HG03469 (cell line): ENCODE measurements at regions not wholly inside any gene's neighbourhood (a gene's known extent, or its start where the extent isn't known, plus 50 kb on each side); places are given as distances from the start of the nearest gene placed in this dataset.
"Not testable (repeated sequence)": the region's sequence is repeated elsewhere in the genome, so short reads cannot be mapped to it uniquely, and the experiment has no call there.

ENCODE experiments used
- ATAC-seq: cut with Tn5 transposase; IDR thresholded peaks from one replicate; pipeline ENCODE4 v1.9.1; 2021; ENCODE audit warnings: mild to moderate bottlenecking, moderate library complexity, moderate number of reproducible peaks; ENCODE audit not compliant: unreplicated experiment

GRCh38 chr1:3989465-3989864, 89.4 kb upstream of the C1orf174 start:
- no peak for ATAC-seq

GRCh38 chr1:3992103-3992556, 92.1 kb upstream of the C1orf174 start:
- no peak for ATAC-seq

GRCh38 chr1:3992746-3993145, 92.7 kb upstream of the C1orf174 start:
- no peak for ATAC-seq

- ATAC-seq: no peak
These were observed 93.7 kb upstream of the C1orf174 start for GRCh38 chr1:3993619-3994375.

- ATAC-seq: no peak
These were observed 95.2 kb upstream of the C1orf174 start for GRCh38 chr1:3995141-3995780.

- ATAC-seq: no peak
These were observed 97.0 kb upstream of the C1orf174 start for GRCh38 chr1:3996846-3997705.

- ATAC-seq: no peak
These were observed 98.0 kb upstream of the C1orf174 start for GRCh38 chr1:3998086-3998485.

- ATAC-seq: not testable (repeated sequence)
These were observed 99.4 kb upstream of the C1orf174 start for GRCh38 chr1:3999514-3999913.

- no peak for ATAC-seq
These were observed 100.1 kb upstream of the C1orf174 start for GRCh38 chr1:3999941-4000735.

GRCh38 chr1:4000811-4001251, 100.8 kb upstream of the C1orf174 start:
- ATAC-seq: no peak

GRCh38 chr1:4001461-4001860, 101.4 kb upstream of the C1orf174 start:
- no peak for ATAC-seq

- no peak for ATAC-seq
These were observed 102.0 kb upstream of the C1orf174 start for GRCh38 chr1:4002061-4002521.

GRCh38 chr1:4002741-4003140, 102.7 kb upstream of the C1orf174 start:
- ATAC-seq: no peak

- ATAC-seq: no peak
These were observed 103.9 kb upstream of the C1orf174 start for GRCh38 chr1:4003846-4004505.

GRCh38 chr1:4004635-4005430, 104.8 kb upstream of the C1orf174 start:
- no peak for ATAC-seq

- ATAC-seq: no peak
These were observed 105.4 kb upstream of the C1orf174 start for GRCh38 chr1:4005431-4005830.

- ATAC-seq: no peak
These were observed 106.8 kb upstream of the C1orf174 start for GRCh38 chr1:4006676-4007374.

- no peak for ATAC-seq
These were observed 110.2 kb upstream of the C1orf174 start for GRCh38 chr1:4010284-4010683.
